Transverse colon (tissue), 4 donors: ENCODE measurements at regions not wholly inside any gene's neighbourhood (a gene's known extent, or its start where the extent isn't known, plus 50 kb on each side); places are given as distances from the start of the nearest gene placed in this dataset.

ENCODE experiments used
- DNase-seq: peaks from one replicate; pipeline ENCODE4 v3.0.0-alpha.2; 2019
- H3K27ac ChIP-seq, 4 donors: fragments of 200-600 bp; sonication (generic); 2 replicates each; pipeline ENCODE4 v1.5.1; 2016 to 2018; ENCODE audit warnings: inconsistent platforms in 4 of 4
- H3K27me3 ChIP-seq: fragments of 200-600 bp; sonication (generic); 2 replicates; pipeline ENCODE4 v1.5.1; 2017; ENCODE audit warnings: inconsistent platforms
- H3K36me3 ChIP-seq, 4 donors: fragments of 200-600 bp; sonication (generic); 2 replicates each; pipeline ENCODE4 v1.5.1; 2017 to 2019; ENCODE audit warnings: inconsistent platforms in 4 of 4
- H3K4me1 ChIP-seq, 4 donors: fragments of 200-600 bp; sonication (generic); 2 replicates each; pipeline ENCODE4 v1.5.1; 2017 to 2020; ENCODE audit warnings: inconsistent platforms in 4 of 4
- H3K4me3 ChIP-seq, 4 donors: fragments of 200-600 bp; sonication (generic); 1 replicate in 1 of 4; 2 replicates in 3 of 4; pipeline versions ENCODE4 v1.5.1 to v1.6.1; 2017 to 2019; ENCODE audit warnings: inconsistent platforms in 4 of 4
- H3K9me3 ChIP-seq, 2 donors: fragments of 200-600 bp; sonication (generic); 2 replicates each; pipeline ENCODE4 v1.5.1; 2017 to 2019; ENCODE audit warnings: inconsistent platforms in 2 of 2
- CTCF ChIP-seq, 5 experiments: fragments of 200-600 bp in 3 of 5; fragments of 450-650 bp in 2 of 5; sonication (generic) in 3 of 5; IDR thresholded peaks; 1 replicate in 2 of 5; 2 replicates in 3 of 5; pipeline ENCODE4 v1.5.1; 2016 to 2017; ENCODE audit warnings: antibody characterized with exemption in 5 of 5, inconsistent platforms in 3 of 5, mild to moderate bottlenecking in 2 of 5, moderate library complexity in 1 of 5
- EP300 ChIP-seq: sonication (generic); formaldehyde crosslinking; IDR thresholded peaks from one replicate; pipeline ENCODE4 v1.6.1; 2017; ENCODE audit warnings: antibody characterized with exemption, low read depth
- POLR2A ChIP-seq: fragments of 450-650 bp; IDR thresholded peaks from one replicate; pipeline ENCODE4 v1.6.1; 2016; ENCODE audit warnings: antibody characterized with exemption, mild to moderate bottlenecking, moderate library complexity
- POLR2AphosphoS5 ChIP-seq, 3 donors: sonication (generic); formaldehyde crosslinking; IDR thresholded peaks; one replicate each; pipeline ENCODE4 v1.6.1; 2016; ENCODE audit warnings: antibody characterized with exemption in 3 of 3
- WGBS, 2 donors: methylation state at CpG; one replicate each; pipeline ENCODE4 v1.1.5; 2018; ENCODE audit warnings: low coverage in 1 of 2; 5-methylcytosine and 5-hydroxymethylcytosine counted together
- in situ Hi-C, 4 donors: fragments of 200-750 bp; cut with MboI; loops; one replicate each; pipeline versions ENCODE4 v1.15.0 to v1.15.1; 2017; ENCODE audit warnings: low sequenced_read_pairs in 3 of 4, low pct_ligation_motif_present in 1 of 4, low pct_unique_long_range_greater_than_20kb in 1 of 4
- intact Hi-C: fragments of 100-400 bp; cut with DNase I; formaldehyde crosslinking; loops from one replicate; pipeline ENCODE4 v1.15.1; 2023; ENCODE audit warnings: low total_unique reads

- no peaks in the 10 kb centered on the region for H3K9me3 ChIP-seq
- DNase-seq: no peak
These were observed 132.7 kb upstream of the RUNX3 start for GRCh38 chr1:25062621-25063255.

GRCh38 chr1:25061261-25061995, 131.4 kb upstream of the RUNX3 start:
- WGBS, 2 donors: 81% methylated on average over 11 of the region's 12 CpGs; no CpG with 5 or more reads in 1 of the 2 donors

More at GRCh38 chr1:25062621-25063255, 132.7 kb upstream of the RUNX3 start:
- intact Hi-C loops (no loop called here), in situ Hi-C loops (no loop called here)
- H3K27me3 ChIP-seq: peaks cover 3% of the 10 kb centered on the region
- peaks cover 0 to 8% (median 0%) of the 10 kb centered on the region in 4 donors for H3K4me1 ChIP-seq
- H3K36me3 ChIP-seq: no peaks in the 10 kb centered on the region
- TF ChIP-seq POLR2AphosphoS5 (IDR thresholded peaks at IDR 0.05): no peak
- no peak for TF ChIP-seq EP300
- no peak for TF ChIP-seq CTCF (IDR thresholded peaks at IDR 0.05)
- TF ChIP-seq POLR2A: no peak
- 80 to 82% methylated on average over 1 to 4 of the region's 4 CpGs for WGBS, 2 donors
- no peak overlapping the region for H3K4me3 ChIP-seq
- no peak overlapping the region for H3K27ac ChIP-seq

GRCh38 chr1:25057188-25057587, 127.1 kb upstream of the RUNX3 start:
- in situ Hi-C loops: no loop called here
- intact Hi-C loops: no loop called here
- Histone ChIP-seq H3K9me3 (no peaks in the 10 kb centered on the region), H3K27me3 (peaks cover 24% of the 10 kb centered on the region), H3K4me1 (no peaks in the 10 kb centered on the region), H3K27ac (no peak overlapping the region), H3K4me3 (no peak overlapping the region), H3K36me3 (no peaks in the 10 kb centered on the region)
- TF ChIP-seq POLR2AphosphoS5 (IDR thresholded peaks at IDR 0.05) (no peak), EP300 (no peak), POLR2A (no peak), CTCF (IDR thresholded peaks at IDR 0.05) (no peak)
- 51 to 65% methylated on average over 2 to 3 of the region's 3 CpGs for WGBS, 2 donors
- DNase-seq: no peak

More at GRCh38 chr1:25061261-25061995, 131.4 kb upstream of the RUNX3 start:
- no peak for TF ChIP-seq POLR2A
- TF ChIP-seq EP300: no peak
- no peak for TF ChIP-seq POLR2AphosphoS5 (IDR thresholded peaks at IDR 0.05)
- no peak for TF ChIP-seq CTCF (IDR thresholded peaks at IDR 0.05)
- Histone ChIP-seq H3K36me3 (no peaks in the 10 kb centered on the region), H3K27ac (no peak overlapping the region), H3K27me3 (peaks cover 8% of the 10 kb centered on the region), H3K4me3 (no peak overlapping the region), H3K4me1 (peaks cover 0 to 4% (median 0%) of the 10 kb centered on the region in 4 donors), H3K9me3 (no peaks in the 10 kb centered on the region)
- in situ Hi-C loops: no loop called here
- DNase-seq: no peak
- intact Hi-C loops: no loop called here

GRCh38 chr1:25056536-25056935, 126.5 kb upstream of the RUNX3 start:
- Histone ChIP-seq H3K27ac (no peak overlapping the region), H3K36me3 (no peaks in the 10 kb centered on the region), H3K27me3 (peaks cover 24% of the 10 kb centered on the region), H3K4me3 (no peak overlapping the region), H3K9me3 (no peaks in the 10 kb centered on the region), H3K4me1 (no peaks in the 10 kb centered on the region)
- DNase-seq: no peak
- in situ Hi-C loops (no loop called here), intact Hi-C loops (no loop called here)
- TF ChIP-seq EP300 (no peak), POLR2AphosphoS5 (IDR thresholded peaks at IDR 0.05) (no peak), CTCF (IDR thresholded peaks at IDR 0.05) (no peak)
- WGBS, 2 donors: 83 to 88% methylated on average over 1 to 8 of the region's 9 CpGs
